Medulla oblongata (tissue), 1 donor: ENCODE measurements at regions not wholly inside any gene's neighbourhood (a gene's known extent, or its start where the extent isn't known, plus 50 kb on each side); places are given as distances from the start of the nearest gene placed in this dataset.
A peak's percentile ranks its signal among the peaks of the same experiment; 100 is the strongest.

Experiments
- DNase-seq: peaks from one replicate; pipeline ENCODE4 v3.0.0-alpha.2; 2015; ENCODE audit errors: extremely low spot score

DNA sequence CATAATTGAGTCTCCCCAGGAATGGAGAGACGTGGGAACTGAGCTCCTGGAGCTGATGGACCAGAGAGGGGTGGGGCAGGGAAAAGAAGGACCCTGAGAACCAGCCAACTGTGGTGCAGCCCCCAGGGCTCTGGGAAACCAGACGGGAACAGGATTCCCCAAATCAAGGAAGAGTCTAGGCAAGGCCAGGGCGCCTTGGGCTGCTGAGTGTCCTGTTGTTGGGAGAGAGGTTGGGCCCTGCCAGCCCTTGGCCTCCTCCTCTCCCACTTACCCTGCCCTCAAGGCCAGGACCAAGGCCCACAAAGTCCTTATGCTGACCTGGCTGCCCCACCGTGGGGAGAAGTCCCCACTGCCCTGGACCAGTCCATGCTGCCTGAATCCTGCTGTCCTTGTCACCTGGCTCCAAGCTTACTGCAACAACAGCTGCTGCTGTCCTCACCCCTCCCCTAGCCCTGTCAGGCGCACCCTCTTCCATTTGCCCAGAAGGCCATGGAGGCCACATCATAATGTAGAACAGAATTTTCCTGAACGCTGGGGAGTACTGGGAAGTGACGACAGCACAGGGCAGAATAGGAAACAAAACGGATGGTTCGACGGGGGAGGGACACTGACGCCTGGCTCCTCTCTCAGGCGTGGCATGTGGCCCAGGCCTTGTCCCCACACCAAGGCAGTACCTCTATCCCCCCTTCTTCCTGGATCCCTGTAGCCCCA lies 132.9 kb upstream of the ZMIZ1 start:
- no peak for DNase-seq

DNA sequence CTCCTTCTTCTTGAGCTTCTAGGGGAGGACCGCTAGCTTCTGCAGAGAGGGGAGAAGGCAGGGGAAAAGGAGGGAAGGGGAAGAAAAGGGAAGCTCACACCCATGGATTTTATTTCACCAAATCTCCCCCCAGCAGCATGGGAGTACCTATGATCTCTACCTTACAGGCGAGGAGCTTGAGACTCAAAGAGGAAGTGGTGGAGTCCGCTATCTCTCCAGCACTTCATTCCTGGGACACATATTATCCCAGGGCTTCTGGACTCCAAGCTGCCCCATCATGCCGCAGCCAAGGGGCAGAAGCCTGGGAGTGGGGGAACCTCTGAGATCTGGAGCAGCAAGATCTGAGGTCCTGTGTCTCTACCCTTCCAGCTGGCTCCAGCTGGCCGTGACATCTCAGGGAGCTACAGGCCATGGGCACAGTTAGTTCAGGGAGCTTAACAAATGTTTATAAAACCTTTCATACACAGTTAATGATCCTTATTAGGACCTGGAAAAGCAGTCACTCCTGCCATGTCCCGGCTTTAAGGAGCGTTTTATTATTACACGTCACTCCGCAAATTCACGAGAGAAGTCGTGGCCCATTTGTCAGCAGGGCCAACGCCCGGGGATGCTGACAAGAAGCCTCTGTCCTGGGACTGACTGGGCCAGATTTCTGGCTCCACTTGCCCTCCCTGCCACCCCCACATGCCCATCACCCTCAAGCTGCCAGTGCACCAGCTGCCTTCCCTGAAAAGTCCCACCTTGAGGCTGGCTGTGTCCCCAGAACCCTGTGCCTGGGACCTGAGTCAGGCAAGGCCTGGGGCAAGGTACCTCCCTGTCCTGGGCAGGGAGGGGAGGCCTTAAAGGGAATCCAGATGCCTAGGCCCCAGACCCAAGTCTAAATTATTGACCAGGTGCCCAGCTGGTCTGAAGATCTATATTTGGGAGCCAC lies 132.1 kb upstream of the ZMIZ1 start:
- DNase-seq = no peak

DNA sequence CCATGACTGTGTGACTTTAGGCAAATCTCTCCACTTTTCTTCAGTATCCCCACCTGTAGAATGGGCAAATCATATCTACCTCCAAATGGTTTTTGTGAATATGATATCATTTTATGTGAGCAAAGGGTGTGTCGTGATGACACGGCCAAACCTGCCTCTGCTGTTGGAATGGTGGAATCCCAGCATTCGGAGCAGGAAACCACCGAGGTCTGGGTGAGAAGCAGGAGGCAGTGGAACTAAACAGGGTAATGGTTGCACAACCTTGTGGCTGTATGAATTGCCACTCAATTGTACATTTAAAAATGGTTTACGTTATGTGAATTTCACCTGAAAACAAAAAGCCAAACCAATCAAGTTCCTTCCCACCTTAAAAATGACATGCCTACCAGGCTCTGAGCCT lies 131.4 kb upstream of the ZMIZ1 start:
- DNase-seq = no peak

DNA sequence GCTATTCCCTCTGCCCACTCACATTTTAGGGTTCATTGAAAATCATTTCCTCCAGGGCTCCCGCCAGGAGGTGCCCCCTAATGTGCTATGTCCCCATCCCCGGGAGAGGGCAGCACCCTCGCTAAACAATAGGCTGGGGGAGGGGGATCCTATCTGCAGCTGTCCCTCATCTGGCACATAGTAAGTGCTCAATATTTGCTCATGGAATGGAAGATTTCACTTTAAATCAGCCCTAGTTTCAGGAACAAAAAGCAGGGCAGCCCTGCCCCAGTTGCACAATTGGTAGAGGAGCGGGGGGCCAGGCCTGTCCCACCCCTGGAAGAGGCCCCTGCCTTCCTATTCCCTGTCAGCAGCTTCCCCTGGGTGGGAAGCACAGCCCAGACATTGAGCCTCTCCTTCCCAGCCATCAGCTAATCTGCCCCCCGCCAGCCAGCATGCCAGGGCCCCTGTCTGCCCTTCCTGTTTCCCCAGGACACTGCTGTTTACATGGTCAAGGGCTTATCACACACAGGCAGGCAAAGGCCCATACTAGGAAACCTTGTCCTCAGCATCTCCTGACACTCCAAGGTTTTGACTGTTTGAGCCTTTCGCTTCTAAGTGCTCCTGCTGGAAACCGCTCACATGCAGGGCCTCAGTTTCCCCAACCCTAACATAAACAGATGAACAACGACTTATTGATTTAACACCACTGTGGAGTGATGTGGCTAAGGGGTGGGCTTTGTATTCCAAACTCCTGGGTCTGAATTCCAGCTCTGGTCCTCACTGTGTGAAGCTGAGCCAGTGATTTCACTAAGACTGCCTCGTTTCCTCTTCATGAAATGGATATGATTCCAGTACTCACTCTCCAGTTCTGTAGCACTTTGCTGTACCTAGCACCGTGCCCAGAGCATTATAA lies 130.7 kb upstream of the ZMIZ1 start:
- no peak for DNase-seq

DNA sequence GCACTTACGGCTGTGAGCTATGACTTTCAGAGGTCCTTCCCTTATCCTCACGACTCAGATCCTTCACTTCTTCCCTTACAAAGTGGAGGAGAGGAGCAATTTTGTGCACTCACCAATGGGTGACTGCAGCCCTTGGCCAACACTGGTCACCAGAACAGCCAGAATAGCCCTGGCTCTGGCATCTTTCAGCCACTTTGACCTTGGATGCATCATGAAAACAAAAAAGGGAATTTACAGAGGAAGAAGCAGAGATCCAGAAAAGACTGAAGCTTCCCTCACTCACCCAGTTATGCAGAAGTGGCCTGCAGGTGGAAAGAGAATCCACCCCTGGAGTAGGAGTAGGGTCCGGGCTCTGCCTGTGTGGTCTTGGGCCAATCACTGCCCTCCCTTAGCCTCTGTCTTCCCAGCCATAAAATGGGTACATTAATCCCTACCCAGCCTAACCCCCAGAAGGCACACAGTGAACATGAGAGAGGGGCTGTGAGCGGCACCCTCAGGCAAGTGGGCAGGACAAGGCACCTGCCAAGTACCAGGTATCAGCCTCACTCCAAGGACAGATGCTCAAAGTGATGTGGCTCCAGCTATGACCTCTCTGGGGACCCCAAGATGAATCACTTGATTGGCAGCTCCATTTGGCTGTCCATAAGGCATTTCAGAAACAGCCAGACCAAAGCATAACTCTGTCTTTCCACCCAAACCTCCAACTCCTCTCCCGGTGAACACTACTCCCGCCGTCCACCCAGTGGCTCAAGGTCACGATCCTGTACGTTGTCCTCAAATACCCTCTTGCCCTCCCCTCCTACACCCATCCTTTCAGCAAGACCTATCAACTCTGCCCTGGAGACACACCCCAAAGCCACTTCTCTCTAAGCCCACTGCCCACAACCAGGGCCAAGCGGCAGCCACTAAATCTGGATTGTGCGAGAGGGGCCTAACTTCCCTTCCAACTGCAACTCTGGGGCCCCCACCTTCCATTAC lies 129.8 kb upstream of the ZMIZ1 start:
- no peak for DNase-seq

DNA sequence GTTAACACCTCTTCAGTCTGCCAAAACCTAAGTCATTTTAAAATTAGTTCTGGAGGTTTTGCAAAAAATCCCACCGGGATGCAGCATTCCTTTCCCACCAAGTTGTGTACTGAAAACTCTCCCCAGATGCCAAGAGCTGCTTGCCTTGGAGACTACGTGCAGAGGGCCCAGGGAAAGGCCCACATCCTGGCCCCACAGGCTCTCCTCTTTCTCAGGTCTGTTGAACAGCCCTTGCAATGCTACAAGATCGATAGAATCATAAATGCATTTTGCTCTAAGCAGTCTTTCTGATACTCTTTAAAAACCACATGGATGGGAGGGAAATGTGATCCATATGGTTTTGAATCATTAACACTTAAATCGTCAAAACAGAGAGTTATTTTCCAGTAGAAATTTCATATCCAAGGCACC lies 126.7 kb upstream of the ZMIZ1 start:
- DNase-seq = no peak

DNA sequence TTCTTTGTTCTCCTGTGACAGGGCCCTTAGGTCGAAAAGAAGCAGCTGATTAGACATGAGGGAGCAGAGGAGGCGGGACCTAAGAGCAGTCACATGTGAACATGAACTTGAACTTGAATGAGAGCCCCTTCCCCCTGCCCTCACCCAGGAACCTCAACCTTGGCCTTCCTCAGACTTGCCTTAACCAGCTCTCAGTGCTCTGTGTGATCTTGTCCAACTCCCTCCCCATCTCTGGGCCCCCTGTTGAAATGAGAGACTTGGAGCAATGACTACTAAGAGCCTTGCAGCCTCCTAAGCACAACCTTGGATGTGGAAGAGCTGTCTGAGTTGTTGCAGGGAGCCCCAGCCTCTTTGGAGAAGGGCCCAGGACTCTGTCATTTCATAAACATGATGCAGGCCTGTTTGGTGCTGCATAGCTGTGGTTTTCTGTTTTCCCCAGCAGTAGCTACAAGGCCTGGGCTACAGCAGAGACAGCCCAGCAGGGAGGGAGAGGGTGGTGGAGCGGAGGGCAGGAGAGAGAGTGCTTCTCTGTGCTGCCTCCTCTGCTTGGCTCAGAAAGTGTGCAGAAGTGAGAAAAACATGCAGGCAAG lies 123.9 kb upstream of the ZMIZ1 start:
- peak; percentile 39 for DNase-seq

DNA sequence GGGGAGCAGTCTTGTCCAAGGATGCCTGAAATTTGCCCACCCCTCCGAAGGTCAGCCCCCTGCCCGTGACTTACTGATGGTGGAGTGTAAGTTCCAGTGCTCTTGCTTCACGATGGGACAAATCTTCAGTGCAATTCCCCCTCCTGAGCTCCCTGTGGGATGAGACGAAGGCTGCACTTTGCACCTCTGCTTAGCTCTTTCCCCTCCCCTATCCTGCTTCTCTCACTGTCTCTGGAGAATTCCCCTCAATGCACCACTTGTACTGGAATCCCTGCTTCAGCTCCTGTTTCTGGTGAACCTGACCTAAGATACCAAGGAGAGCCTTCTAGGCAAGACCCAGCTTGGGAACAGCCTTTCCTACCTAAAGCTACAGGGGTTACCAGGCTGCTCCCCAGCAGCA lies 122.9 kb upstream of the ZMIZ1 start:
- DNase-seq = no peak

DNA sequence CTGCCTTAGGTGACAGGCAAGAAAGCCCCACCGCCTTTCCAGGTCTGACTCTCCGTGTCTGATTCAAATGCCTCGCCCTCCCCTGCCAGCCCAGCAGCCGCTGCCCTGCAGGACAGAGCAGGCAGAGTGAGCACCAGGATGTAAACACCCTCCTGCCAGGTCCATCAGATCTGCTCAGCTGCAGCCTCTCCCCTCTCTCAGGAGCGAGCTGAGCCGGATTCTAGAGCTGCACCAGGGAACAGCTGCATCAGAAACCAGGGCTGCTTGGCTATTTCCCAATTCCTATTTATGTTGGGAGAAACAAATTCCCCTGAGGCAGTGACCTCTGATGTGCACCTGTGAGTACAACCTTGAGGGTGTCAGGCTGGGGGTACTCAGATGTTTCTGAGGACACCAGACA lies 121.5 kb upstream of the ZMIZ1 start:
- DNase-seq = no peak

DNA sequence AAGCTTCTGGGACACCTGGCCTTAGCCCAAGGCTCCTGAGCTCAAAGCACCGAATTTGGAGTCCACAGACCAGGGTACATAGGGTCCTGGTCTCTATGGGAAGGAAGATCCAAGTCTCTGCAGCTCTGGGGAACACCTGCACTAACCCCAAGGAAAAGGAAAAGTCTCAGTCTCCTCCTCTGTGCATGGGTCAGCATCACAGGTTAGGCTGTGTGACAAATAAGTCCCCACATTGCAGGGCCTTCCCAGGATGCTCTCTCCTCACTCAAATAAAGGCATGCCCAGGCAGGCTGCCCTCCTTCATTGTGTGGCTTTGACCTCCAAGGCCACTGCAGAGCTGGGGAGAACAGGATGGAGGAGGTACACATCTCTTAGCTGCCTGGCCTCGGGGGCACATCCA lies 121.0 kb upstream of the ZMIZ1 start:
- no peak for DNase-seq

DNA sequence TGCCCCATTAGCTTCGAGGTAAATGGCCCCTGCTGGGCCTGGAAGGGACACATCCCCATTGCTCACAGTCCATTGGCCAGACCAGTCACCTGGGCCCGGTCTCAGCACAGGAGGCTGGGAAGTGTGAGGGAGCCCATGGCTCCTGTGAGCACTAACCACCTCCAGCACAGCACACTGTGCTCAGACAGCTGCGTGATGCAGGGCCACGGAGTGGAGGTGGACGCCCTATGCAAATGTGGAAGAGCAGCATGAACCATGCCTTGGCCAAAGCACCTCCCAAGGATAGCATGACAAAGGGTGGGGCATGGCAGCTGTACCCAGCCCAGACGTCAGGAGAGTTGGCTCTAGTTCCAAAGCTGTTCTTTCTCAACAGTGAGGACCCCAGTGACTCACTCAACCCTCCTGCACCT lies 120.1 kb upstream of the ZMIZ1 start:
- no peak for DNase-seq

DNA sequence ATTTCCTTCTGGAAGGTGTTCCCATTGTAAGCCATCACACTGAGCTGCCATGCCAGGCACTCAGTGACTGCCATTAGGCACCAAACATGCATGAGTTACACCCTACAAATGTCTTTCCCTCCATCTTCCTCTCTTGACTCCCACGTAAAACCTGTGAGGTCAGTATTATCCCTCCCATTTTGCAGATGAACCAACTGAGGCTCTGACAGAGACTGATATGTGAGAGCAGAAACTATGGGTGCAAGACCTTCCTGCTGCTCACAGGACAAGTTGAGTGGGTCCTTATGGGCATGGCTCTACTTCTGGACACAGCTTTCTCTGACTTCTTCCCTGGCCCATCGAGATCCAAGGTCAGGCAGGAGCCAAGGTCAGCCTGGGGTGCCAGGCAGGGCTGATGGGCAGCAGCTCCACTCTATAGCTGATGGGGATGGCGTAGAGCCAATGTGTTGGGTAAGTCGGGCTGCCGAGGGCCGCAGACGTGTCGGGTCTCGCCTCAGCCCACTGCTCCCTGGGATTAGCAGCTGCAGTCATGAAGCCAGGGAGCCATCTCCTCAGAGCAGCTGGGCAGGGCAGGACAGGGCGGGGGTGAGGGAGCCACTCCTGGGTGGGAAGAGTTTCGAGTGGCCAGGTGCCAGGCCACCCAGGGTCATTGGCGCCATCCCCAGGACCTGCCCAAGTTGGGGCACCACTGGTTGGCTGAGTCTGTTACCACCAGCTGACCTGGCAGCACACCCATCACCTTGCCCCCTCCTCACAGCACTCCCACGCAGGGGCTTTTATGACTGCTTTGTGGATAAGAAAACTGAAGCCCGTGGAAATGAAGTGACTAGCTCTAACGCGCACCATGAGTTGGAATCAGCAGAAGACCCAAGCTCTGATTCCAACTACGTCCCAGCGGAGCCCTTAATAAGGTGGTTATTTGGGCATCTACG lies 117.8 kb upstream of the ZMIZ1 start:
- DNase-seq = no peak

DNA sequence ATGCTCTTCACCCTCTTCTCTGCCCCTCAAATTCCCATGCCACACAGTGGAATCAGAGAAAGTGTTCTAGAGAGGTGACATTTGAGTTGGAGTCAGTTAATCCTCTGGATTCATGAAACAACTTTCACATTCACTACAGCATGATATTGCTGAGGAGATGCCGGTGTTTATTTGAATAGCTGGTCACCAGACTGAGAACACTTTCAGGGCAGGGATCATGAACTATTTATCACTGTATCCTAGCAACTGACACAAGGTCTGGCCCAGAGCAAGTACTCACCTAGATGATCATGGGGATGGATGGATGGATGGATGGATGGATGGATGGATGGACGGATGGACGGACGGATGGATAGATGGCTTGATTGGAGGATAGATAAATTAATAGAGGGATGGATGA lies 116.7 kb upstream of the ZMIZ1 start:
- no peak for DNase-seq

DNA sequence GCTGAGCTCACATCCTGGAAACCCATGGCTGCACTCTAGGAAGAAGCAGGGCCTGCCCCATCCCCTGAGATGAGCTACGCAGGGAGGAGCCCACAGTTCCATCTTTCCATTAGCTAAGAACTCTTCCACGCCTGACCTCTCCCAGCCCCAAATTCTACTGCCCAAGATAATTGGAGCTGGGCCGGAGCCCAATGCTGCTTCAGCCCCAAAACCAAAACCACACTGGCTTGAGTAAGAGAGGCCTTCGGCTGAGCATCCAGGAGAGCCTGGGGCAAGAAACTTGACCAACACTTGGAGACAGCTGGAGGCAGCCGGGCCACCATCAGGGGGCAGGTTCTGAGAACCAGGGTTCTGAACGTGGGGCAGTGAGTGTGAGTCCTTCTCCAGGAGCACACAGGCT lies 116.1 kb upstream of the ZMIZ1 start:
- DNase-seq = no peak

DNA sequence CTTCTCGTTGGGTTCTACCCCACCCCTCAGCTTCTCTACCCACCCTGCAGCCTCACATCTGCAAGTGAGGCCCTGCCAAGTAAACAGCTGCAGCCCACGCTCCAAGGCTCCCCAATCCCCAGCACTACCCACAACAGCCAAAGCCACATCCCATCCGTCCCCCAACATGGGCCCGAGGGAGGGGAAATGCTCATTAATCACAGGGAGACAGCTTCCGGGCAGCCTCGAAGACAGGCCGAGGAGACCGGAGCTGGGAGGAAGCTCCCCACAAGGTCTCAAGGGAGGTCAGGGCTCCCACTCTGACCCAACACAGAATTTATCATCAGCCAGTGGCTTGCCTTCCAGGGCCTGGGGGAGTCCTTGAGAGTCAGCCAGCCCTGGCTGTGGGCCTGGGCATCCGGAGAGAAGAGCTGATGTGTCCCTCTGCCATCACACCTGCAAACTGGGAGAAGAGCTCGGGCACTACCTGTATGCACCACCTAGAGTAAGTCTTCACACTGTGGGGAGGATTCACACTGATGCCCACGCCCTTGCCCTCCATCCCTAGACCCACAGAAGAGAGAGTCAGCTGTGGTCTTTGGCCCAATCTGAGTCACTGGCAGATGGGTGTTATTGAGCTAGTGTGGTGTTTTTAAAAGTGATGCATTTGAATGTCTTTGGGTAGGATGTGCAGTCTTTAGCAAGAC lies 115.5 kb upstream of the ZMIZ1 start:
- DNase-seq = no peak

DNA sequence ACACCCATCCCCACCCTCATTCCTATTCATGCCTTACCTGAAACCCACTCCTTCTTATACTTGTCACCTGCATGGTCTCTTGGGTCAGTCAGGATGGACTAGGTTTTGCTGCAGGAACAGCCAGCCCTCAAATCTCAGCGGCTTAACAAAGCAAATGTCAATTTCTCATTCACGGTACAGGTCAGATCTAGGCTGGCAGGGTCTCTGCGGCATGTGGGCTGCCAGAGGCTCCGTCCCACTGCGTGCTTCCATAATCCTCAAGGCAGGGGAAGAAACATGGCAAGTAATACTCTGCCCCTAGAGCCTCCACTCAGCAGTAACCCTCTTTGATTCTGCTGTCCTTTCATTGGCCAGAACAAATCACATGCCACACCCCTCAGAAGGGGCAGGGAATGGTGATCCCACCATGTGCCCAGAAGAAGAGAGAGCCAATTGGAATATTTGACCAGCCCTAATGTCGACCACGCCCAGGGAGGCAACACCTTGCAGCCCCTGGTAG lies 114.9 kb upstream of the ZMIZ1 start:
- DNase-seq = no peak

DNA sequence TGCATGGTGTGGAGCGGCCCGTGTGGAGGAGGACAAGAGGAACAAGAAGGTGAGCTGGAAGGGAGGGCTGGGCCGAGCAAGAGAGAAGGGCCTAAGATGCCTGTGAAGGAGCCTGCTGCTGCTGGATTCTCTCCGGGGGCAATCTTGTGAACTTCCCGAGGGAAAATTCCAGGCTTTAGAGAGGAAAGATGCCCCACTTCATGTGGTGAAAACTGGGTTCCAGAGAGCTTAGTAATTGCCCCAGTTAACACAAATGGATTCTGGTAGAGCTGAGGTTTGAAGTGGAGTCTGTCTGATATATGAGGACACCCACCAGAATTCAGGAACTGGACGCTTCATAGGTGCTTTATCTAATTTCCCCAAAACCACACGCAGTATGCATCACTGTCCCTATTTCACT lies 114.1 kb upstream of the ZMIZ1 start:
- DNase-seq = no peak

DNA sequence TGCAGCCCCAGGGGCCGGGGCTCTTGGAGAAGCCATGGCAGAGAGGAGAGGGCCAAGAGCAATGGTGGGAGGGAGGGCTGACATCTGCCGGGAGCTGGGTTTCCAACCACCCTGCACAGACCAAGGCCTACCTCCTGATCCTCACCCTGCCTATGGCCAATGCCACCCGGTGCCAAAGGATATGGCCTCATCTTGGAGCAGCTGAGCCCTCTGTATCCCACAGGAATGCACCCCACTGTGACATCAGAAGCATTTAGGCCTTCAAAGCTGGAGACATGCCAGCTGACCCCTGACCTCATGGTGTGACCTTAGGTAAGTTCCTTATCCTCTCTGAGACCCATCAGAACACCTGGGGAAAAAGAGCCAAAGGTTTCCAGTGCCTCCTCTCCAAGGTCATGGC lies 113.6 kb upstream of the ZMIZ1 start:
- no peak for DNase-seq

DNA sequence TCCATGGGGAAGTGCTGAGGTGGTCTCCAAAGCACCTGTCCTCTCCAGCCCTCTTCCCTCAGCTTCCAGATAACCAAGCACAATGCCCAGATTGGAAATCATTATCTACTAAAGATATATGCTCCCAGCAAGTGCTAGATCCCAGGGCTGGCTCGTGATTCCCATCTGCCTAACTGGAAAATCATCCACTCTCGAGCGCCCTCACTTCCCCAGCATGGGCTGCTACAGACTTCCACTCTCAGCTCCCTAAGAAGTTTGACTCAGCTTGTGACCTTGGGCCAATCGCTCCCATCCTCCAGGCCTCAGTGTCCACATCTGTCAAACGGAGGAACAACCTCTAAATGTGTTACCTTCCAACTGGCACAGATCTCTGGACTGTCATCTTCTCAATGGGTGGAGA lies 112.4 kb upstream of the ZMIZ1 start:
- DNase-seq = no peak
